Smooth muscle cell (in vitro differentiated cells): ENCODE measurements at regions not wholly inside any gene's neighbourhood (a gene's known extent, or its start where the extent isn't known, plus 50 kb on each side); places are given as distances from the start of the nearest gene placed in this dataset.

ENCODE experiments used
- DNase-seq: peaks from one replicate; lab custom pipeline; 2025; ENCODE audit not compliant: unreplicated experiment; lab: John Stamatoyannopoulos, UW
- H2AFZ ChIP-seq: fragments of 200-600 bp; sonication (generic); 2 replicates; pipeline ENCODE4 v1.6.0; 2016; ENCODE audit warnings: antibody characterized with exemption, low read depth, mild to moderate bottlenecking
- H3F3A ChIP-seq: fragments of 200-600 bp; sonication (generic); 2 replicates; pipeline ENCODE4 v1.6.0; 2017; ENCODE audit warnings: antibody characterized with exemption, low read depth
- H3K27ac ChIP-seq: fragments of 200-600 bp; sonication (generic); 2 replicates; pipeline ENCODE4 v1.5.1; 2016; ENCODE audit warnings: low read depth, mild to moderate bottlenecking
- H3K27me3 ChIP-seq: fragments of 200-600 bp; sonication (generic); 2 replicates; pipeline ENCODE4 v1.6.1; 2016; ENCODE audit warnings: low read depth, mild to moderate bottlenecking
- H3K36me3 ChIP-seq: fragments of 200-600 bp; sonication (generic); 2 replicates; pipeline ENCODE4 v1.5.1; 2016; ENCODE audit warnings: low read depth
- H3K4me1 ChIP-seq: fragments of 200-600 bp; sonication (generic); 2 replicates; pipeline ENCODE4 v1.5.1; 2016; ENCODE audit warnings: low read depth
- H3K4me2 ChIP-seq: fragments of 200-600 bp; sonication (generic); 2 replicates; pipeline ENCODE4 v1.6.0; 2016; ENCODE audit warnings: mild to moderate bottlenecking
- H3K4me3 ChIP-seq: fragments of 200-600 bp; sonication (generic); 2 replicates; pipeline ENCODE4 v1.5.1; 2016; ENCODE audit warnings: mild to moderate bottlenecking
- H3K79me2 ChIP-seq: fragments of 200-600 bp; sonication (generic); 2 replicates; pipeline ENCODE4 v1.6.0; 2016; ENCODE audit warnings: low read depth, mild to moderate bottlenecking
- H3K9ac ChIP-seq: fragments of 200-600 bp; sonication (generic); 2 replicates; pipeline ENCODE4 v1.6.0; 2016; ENCODE audit warnings: low read depth
- H3K9me3 ChIP-seq: fragments of 200-600 bp; sonication (generic); replicated peaks from 2 replicates; pipeline ENCODE4 v1.5.1; 2016; ENCODE audit warnings: low read depth
- H4K20me1 ChIP-seq: fragments of 200-600 bp; sonication (generic); 2 replicates; pipeline ENCODE4 v1.6.0; 2016; ENCODE audit warnings: low read depth
- WGBS: methylation state at CpG from one replicate; pipeline ENCODE4 v1.1.7; 2016; ENCODE audit warnings: low lambda C conversion rate; 5-methylcytosine and 5-hydroxymethylcytosine counted together
- TF ChIP-seq, protein P1 (sequence below): fragments of 200-600 bp; sonication (generic); IDR thresholded peaks from 2 replicates; pipeline ENCODE4 v1.5.1; 2017; ENCODE audit warnings: borderline replicate concordance, mild to moderate bottlenecking, antibody characterized with exemption; ENCODE audit not compliant: insufficient read depth, poor library complexity, severe bottlenecking

DNA sequence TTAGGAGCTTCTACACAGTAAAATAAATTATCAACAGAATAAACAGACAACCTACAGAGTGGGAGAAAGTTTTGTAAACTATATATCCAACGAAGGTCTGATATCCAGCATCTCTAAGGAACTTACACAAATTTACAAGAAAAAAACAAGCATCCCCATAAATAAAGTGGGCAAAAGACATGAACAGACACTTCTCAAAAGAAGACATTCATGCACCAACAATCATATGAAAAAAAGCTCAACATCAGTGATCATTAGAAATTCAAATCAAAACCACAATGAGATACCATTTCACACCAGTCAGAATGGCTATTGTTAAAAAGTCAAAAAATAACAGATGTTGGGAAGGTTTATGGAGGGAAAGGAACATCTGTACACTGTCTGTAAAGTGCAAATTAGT lies 526.4 kb upstream of the CAMK1G start:
- H3K79me2 ChIP-seq: no peaks in the 10 kb centered on the region
- no peak overlapping the region for H3K4me2 ChIP-seq
- H3K4me3 ChIP-seq: no peak overlapping the region
- DNase-seq: no peak
- TF ChIP-seq, protein P1, sequence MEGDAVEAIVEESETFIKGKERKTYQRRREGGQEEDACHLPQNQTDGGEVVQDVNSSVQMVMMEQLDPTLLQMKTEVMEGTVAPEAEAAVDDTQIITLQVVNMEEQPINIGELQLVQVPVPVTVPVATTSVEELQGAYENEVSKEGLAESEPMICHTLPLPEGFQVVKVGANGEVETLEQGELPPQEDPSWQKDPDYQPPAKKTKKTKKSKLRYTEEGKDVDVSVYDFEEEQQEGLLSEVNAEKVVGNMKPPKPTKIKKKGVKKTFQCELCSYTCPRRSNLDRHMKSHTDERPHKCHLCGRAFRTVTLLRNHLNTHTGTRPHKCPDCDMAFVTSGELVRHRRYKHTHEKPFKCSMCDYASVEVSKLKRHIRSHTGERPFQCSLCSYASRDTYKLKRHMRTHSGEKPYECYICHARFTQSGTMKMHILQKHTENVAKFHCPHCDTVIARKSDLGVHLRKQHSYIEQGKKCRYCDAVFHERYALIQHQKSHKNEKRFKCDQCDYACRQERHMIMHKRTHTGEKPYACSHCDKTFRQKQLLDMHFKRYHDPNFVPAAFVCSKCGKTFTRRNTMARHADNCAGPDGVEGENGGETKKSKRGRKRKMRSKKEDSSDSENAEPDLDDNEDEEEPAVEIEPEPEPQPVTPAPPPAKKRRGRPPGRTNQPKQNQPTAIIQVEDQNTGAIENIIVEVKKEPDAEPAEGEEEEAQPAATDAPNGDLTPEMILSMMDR: no peak
- no peaks in the 10 kb centered on the region for H3K36me3 ChIP-seq
- H3F3A ChIP-seq: peaks cover 3% of the 10 kb centered on the region
- WGBS: 83% methylated on average over 1 of the region's 1 CpG
- peaks cover 6% of the 10 kb centered on the region for H3K4me1 ChIP-seq
- H3K27me3 ChIP-seq: no peaks in the 10 kb centered on the region
- H3K9me3 ChIP-seq: no peaks in the 10 kb centered on the region
- no peak overlapping the region for H2AFZ ChIP-seq
- H4K20me1 ChIP-seq: no peaks in the 10 kb centered on the region
- H3K27ac ChIP-seq: no peak overlapping the region
- H3K9ac ChIP-seq: no peak overlapping the region

DNA sequence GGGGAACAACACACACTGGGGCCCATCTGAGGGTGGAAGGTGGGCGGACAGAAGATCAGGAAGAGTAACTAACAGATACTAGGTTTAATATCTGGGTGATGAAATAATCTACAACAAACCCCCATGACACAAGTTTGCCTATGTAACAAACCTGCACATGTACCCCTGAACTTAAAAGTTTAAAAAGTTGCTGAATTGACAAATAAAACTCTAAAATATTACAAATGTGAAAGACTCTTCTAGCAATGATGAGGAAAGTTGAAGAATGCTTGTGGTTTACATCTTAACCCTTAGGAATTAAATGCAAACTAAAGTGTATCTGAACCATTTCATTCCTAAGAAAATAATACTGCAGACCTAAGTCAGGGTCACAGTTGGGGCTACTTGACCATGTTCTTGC lies 525.6 kb upstream of the CAMK1G start:
- Histone ChIP-seq H3K9ac (no peak overlapping the region), H3K4me1 (peaks cover 6% of the 10 kb centered on the region), H3F3A (peaks cover 3% of the 10 kb centered on the region), H4K20me1 (no peaks in the 10 kb centered on the region), H3K9me3 (no peaks in the 10 kb centered on the region), H2AFZ (no peak overlapping the region), H3K4me2 (no peak overlapping the region), H3K36me3 (no peaks in the 10 kb centered on the region), H3K27ac (no peak overlapping the region), H3K27me3 (no peaks in the 10 kb centered on the region), H3K4me3 (no peak overlapping the region), H3K79me2 (no peaks in the 10 kb centered on the region)
- 96% methylated on average over 1 of the region's 1 CpG for WGBS
- TF ChIP-seq, protein P1: no peak
- no peak for DNase-seq

DNA sequence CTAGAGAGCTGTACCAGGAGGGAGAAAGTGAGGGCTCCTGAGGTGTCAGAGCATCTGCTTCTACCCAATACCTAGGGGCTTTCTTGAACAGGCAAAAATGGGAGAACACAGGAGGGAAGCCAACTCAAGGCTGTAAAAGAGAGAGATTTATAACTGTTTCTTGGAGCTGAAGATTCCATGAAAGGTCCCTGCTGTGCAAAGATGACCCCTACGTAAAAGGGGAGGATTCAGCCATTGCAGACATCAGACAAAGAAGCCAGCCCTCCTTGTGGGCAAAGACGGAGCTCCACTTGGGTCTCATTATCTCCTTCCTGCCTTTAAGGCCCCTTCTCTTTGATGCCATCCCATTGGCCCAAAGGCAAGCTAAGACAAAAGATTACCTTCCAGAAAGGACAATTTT lies 524.1 kb upstream of the CAMK1G start:
- TF ChIP-seq, protein P1: no peak
- Histone ChIP-seq H3K36me3 (no peaks in the 10 kb centered on the region), H3K79me2 (no peaks in the 10 kb centered on the region), H3K4me1 (peaks cover 11% of the 10 kb centered on the region), H3K4me3 (no peak overlapping the region), H3K9ac (no peak overlapping the region), H3F3A (peaks cover 3% of the 10 kb centered on the region), H2AFZ (no peak overlapping the region), H3K9me3 (no peaks in the 10 kb centered on the region), H3K4me2 (no peak overlapping the region), H3K27me3 (no peaks in the 10 kb centered on the region), H4K20me1 (no peaks in the 10 kb centered on the region), H3K27ac (no peak overlapping the region)
- no peak for DNase-seq
- 63% methylated on average over 2 of the region's 2 CpGs for WGBS

DNA sequence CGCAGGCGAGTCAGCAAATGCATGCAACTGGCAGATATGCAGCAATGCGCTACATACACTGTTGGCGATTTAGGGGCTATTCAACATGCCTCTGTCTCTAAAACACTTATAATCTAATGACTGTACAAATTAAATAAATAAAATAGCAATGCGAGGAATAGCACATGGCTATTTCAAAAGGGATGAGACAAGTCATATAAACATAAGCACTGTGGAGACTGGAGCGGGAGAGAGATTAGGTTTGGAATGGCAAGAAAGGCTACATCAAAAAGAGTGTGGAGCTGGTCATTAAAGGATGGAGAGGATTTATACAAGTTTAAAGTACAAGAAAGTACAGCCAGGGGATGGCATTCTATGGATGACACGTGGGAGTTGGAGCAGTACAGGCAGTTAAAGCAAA lies 523.5 kb upstream of the CAMK1G start:
- Histone ChIP-seq H3K27ac (no peak overlapping the region), H3K4me1 (peaks cover 17% of the 10 kb centered on the region), H3K9ac (no peak overlapping the region), H2AFZ (no peak overlapping the region), H4K20me1 (no peaks in the 10 kb centered on the region), H3K36me3 (no peaks in the 10 kb centered on the region), H3K4me3 (no peak overlapping the region), H3K4me2 (no peak overlapping the region), H3K27me3 (no peaks in the 10 kb centered on the region), H3F3A (peaks cover 3% of the 10 kb centered on the region), H3K9me3 (no peaks in the 10 kb centered on the region), H3K79me2 (no peaks in the 10 kb centered on the region)
- 48% methylated on average over 7 of the region's 7 CpGs for WGBS
- no peak for DNase-seq
- TF ChIP-seq, protein P1: no peak
